ENCODE measurements at regions not wholly inside any gene's neighbourhood (a gene's known extent, or its start where the extent isn't known, plus 50 kb on each side); places are given as distances from the start of the nearest gene placed in this dataset.
"Not testable (repeated sequence)": the region's sequence is repeated elsewhere in the genome, so short reads cannot be mapped to it uniquely, and the experiment has no call there.

- no peak for DNase-seq (ENCODE audit: low read depth, low spot score)
These were observed 227.8 kb downstream of the PTGER3 start for GRCh38 chr1:70819785-70820184.

- DNase-seq (ENCODE audit: low read depth, low spot score) = no peak
These were observed 227.2 kb downstream of the PTGER3 start for GRCh38 chr1:70820396-70820795.

GRCh38 chr1:70820995-70821394 lies 226.6 kb downstream of the PTGER3 start:
- no peak for DNase-seq (ENCODE audit: low read depth, low spot score)

- no peak for DNase-seq (ENCODE audit: low read depth, low spot score)
These were observed 221.2 kb downstream of the PTGER3 start for GRCh38 chr1:70826428-70826827.

- no peak for DNase-seq (ENCODE audit: low read depth, low spot score)
These were observed 220.6 kb downstream of the PTGER3 start for GRCh38 chr1:70827030-70827429.

- no peak for DNase-seq (ENCODE audit: low read depth, low spot score)
These were observed 219.4 kb downstream of the PTGER3 start for GRCh38 chr1:70828177-70828576.

- DNase-seq (ENCODE audit: low read depth, low spot score) = not testable (repeated sequence)
These were observed 213.3 kb downstream of the PTGER3 start for GRCh38 chr1:70834365-70834764.

GRCh38 chr1:70836456-70836855 lies 211.2 kb downstream of the PTGER3 start:
- no peak for DNase-seq (ENCODE audit: low read depth, low spot score)

- no peak for DNase-seq (ENCODE audit: low read depth, low spot score)
These were observed 207.2 kb downstream of the PTGER3 start for GRCh38 chr1:70840260-70840953.

GRCh38 chr1:70842562-70842961 lies 205.1 kb downstream of the PTGER3 start:
- no peak for DNase-seq (ENCODE audit: low read depth, low spot score)

GRCh38 chr1:70843452-70843851 lies 204.2 kb downstream of the PTGER3 start:
- no peak for DNase-seq (ENCODE audit: low read depth, low spot score)

GRCh38 chr1:70847013-70847412 lies 200.6 kb downstream of the PTGER3 start:
- peak; percentile 68 for DNase-seq (ENCODE audit: low read depth, low spot score)

GRCh38 chr1:70855203-70855602 lies 192.4 kb downstream of the PTGER3 start:
- no peak for DNase-seq (ENCODE audit: low read depth, low spot score)

GRCh38 chr1:70856201-70856600 lies 191.4 kb downstream of the PTGER3 start:
- DNase-seq (ENCODE audit: low read depth, low spot score) = no peak

- no peak for DNase-seq (ENCODE audit: low read depth, low spot score)
These were observed 184.4 kb downstream of the PTGER3 start for GRCh38 chr1:70863239-70863638.

GRCh38 chr1:70864302-70864701 lies 183.3 kb downstream of the PTGER3 start:
- no peak for DNase-seq (ENCODE audit: low read depth, low spot score)

- DNase-seq (ENCODE audit: low read depth, low spot score) = no peak
These were observed 180.9 kb downstream of the PTGER3 start for GRCh38 chr1:70866542-70867264.

GRCh38 chr1:70871790-70872189 lies 175.8 kb downstream of the PTGER3 start:
- no peak for DNase-seq (ENCODE audit: low read depth, low spot score)

- no peak for DNase-seq (ENCODE audit: low read depth, low spot score)
These were observed 173.6 kb downstream of the PTGER3 start for GRCh38 chr1:70874063-70874462.

- DNase-seq (ENCODE audit: low read depth, low spot score) = no peak
These were observed 172.8 kb downstream of the PTGER3 start for GRCh38 chr1:70874818-70875217.

- no peak for DNase-seq (ENCODE audit: low read depth, low spot score)
These were observed 170.3 kb downstream of the PTGER3 start for GRCh38 chr1:70877343-70877742.

- DNase-seq (ENCODE audit: low read depth, low spot score) = no peak
These were observed 159.7 kb downstream of the PTGER3 start for GRCh38 chr1:70887936-70888335.

GRCh38 chr1:70888722-70889121 lies 158.9 kb downstream of the PTGER3 start:
- DNase-seq (ENCODE audit: low read depth, low spot score) = no peak

Measured in iPS DF 19.7 (cell line).